GM18861 (cell line): ENCODE measurements at regions not wholly inside any gene's neighbourhood (a gene's known extent, or its start where the extent isn't known, plus 50 kb on each side); places are given as distances from the start of the nearest gene placed in this dataset.
A peak's percentile ranks its signal among the peaks of the same experiment; 100 is the strongest.

ENCODE experiments used
- ATAC-seq: cut with Tn5 transposase; IDR thresholded peaks from one replicate; pipeline ENCODE4 v1.9.1; 2021; ENCODE audit not compliant: unreplicated experiment

DNA sequence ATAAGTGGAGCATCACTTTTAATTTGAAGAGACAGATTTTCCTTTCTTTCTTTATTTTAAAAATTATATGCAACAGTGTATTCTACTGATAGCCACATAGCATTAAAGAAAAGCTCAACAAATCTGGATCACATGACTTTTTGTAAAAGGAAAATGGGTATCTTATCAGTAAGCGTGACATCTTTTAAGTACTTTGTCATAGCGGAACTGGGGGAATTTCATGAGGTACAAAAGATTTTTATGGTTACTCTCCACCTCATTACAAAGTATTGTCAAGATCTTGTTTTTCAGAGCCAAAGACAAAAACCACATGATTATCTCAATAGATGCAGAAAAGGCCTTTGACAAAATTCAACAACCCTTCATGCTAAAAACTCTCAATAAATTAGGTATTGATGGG lies 219.6 kb upstream of the ZPLD1 start:
- ATAC-seq = no peak

- no peak for ATAC-seq
These were observed 211.7 kb upstream of the ZPLD1 start for GRCh38 chr3:102223132-102223531.

GRCh38 chr3:102224171-102224570 lies 210.6 kb upstream of the ZPLD1 start:
- ATAC-seq = no peak

DNA sequence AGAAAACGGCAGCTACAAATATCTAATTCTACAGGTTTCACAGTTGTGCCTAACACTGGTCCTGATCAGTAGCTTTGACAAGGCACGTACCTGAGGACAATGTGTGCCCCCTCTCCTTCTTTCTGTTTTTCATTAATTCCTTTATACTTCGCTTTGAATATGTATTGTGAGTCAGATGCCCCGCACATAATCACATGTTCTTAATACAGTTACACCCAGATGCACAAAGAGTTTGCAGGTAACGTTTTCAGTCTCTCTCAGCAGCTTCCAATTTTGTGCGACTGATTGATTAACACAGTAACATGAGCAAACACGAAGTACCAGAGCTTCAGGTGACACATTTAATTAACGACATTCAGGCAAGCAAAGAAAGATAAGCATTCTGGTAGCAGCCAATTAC lies 209.8 kb upstream of the ZPLD1 start:
- ATAC-seq = no peak

GRCh38 chr3:102225407-102226132 lies 209.2 kb upstream of the ZPLD1 start:
- peak; percentile 43 for ATAC-seq

DNA sequence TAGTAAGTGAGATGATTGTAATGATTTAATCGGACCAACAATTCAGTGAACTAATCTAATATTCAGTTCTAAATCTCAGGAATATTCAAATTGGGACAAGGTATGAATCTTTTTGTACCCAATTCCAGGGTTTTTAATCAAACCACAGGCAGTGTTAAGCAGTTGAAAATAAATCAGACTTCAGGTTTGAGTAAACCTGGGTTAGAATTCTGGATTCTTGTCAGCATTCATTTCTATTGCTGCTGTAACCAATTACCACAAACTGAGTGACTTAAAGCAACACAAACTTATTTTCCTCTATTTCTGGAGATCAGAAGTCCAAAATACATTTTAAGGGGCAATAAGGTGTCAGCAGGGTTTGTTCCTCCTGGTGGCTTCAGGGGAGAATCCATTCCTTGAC lies 208.4 kb upstream of the ZPLD1 start:
- no peak for ATAC-seq

DNA sequence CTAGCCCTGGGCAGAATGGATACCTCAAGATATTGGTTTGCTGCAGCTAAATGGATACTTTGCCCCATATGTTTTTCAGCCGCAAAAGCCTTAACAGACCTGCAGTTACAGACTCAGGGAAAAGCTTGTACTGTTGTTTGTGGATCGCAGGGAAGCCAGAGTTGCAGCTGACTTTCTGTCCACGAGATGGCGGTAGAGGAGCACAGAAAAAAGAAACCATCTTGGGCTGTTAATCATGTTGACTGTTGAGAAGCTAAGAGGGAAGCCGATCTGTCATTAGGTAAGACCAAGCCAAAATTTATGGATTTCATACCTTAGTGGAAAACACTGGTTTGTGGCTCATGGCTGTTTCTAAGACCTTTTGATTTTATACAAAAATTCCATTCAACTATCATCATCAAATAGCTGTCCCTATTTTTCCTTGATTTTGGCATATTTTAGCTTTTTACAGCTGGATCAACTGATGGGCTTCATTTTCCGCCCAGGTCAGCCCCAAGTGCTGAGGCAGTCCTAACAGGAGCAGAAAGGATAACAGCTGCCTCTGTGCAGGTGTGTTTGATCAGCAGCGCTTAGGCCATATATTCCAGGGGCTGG lies 205.7 kb upstream of the ZPLD1 start:
- ATAC-seq = peak; percentile 46

DNA sequence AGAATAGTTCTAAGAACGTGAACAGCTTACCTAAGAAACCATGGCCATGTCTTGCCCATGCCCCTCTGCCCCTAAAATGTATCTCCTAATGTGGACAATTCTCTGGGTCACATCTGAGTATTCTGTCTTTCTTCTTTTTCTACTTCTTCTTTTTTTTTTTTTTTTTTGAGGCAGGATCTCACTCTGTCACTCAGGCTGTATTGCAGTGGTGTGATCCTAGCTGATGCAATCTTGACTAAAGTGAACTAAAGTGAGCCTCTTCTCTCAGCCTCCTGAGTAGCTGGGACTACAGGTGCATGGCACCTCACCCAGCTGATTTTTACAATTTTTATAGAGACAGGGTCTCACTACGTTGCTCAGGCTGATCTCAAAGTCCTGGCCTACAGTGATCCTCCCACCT lies 204.8 kb upstream of the ZPLD1 start:
- ATAC-seq = no peak

DNA sequence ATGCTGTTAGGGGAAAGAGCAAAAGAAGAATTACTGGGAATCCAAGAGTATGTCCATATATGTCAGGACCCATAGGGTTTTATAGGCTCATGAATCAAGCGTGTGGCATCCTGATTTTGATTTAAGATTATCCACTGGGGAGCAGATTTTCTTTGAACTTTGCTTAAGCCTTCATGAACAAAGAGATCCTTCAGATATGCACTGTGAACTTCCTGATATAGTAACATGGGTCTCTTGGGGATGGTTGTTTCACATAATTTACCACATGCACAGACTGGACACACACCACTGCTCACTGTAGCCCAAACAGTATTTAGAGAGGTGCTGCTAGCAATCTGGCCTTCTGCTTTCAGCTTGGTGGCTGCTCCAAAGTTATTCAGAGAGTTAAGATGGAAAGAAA lies 200.9 kb upstream of the ZPLD1 start:
- peak; percentile 98 for ATAC-seq

DNA sequence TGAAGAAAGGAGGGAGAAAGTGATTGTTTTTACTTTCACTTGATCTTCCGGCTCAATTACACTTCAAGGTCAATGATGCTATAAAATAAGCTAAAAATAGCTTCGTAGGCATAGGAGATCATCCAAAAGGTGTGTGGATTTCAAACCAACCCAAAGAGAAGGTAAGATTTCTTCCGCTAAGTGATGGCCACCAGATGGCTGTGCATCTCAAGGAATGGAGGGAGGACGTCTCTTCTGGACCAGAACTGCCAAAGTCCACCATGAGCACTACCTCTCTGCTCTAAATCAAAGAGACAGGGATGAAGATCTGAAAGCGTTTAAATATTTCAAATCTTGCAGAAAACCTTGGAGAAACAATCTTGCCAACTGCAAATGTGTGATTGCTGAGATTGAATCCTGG lies 199.1 kb upstream of the ZPLD1 start:
- no peak for ATAC-seq

GRCh38 chr3:102237181-102237580 lies 197.6 kb upstream of the ZPLD1 start:
- no peak for ATAC-seq

DNA sequence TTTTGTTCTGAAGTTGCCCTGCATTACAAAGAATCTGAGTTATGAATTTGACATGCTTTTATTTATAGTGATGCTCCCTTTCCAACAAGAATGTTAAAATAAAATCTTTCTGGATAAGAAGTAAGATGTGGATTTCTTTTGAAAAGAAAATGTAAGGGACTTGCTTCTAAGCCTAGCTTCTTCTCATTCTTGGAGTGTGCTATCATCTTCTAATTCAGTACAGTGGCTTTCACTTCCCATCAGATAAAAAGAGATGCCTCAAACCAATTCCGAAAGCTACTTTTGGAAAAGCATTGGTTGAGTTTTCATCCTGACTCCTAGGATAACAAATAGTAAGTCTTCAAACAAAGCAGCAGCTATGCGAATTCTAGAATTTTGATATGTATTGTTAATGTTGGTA lies 197.0 kb upstream of the ZPLD1 start:
- ATAC-seq = no peak

GRCh38 chr3:102238362-102238761 lies 196.5 kb upstream of the ZPLD1 start:
- ATAC-seq = no peak

GRCh38 chr3:102240720-102241119 lies 194.1 kb upstream of the ZPLD1 start:
- ATAC-seq = no peak

GRCh38 chr3:102248981-102249705 lies 185.7 kb upstream of the ZPLD1 start:
- ATAC-seq = no peak

- no peak for ATAC-seq
These were observed 179.1 kb upstream of the ZPLD1 start for GRCh38 chr3:102255736-102256135.

- peak; percentile 88 for ATAC-seq
These were observed 176.1 kb upstream of the ZPLD1 start for GRCh38 chr3:102258666-102259227.

GRCh38 chr3:102259663-102260062 lies 175.2 kb upstream of the ZPLD1 start:
- no peak for ATAC-seq

GRCh38 chr3:102265720-102266119 lies 169.1 kb upstream of the ZPLD1 start:
- ATAC-seq = no peak

DNA sequence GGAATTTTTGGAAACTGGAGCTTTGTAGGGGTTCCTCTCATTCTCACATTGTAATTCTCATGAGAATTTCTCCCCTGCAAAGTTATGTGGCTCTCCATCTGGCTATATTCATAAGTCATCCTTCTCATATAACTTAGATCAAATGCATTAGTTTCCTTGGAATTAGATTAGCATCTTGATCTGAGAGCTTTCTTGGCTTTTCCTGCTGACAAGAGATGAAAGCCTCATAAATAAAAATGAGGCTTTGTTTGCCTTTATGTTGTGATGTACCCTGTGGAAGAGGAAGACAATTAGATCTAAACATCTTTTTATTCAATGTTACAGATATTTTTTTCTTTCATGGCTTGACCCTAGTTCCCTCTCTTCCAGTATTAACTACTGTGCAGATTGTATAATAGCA lies 165.4 kb upstream of the ZPLD1 start:
- ATAC-seq = no peak

DNA sequence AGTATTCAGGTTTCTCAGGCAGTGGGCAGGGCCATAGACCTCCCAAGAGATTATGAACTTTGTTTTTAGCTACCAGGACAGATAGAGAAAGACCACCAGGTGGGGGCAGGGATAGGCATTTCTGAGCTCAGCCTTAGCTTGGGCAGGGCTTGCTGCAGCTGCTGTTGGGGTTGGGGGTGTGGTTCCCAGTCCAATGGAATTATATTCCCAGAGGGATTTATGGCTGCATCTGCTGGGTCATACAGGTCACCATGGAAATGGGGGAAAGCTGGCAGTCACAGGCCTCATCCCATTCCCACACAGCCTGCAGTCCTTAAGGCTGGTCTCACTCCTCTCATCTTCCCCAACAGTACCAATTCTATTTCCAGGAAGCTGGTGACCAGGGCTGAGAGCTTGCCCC lies 144.6 kb upstream of the ZPLD1 start:
- no peak for ATAC-seq

DNA sequence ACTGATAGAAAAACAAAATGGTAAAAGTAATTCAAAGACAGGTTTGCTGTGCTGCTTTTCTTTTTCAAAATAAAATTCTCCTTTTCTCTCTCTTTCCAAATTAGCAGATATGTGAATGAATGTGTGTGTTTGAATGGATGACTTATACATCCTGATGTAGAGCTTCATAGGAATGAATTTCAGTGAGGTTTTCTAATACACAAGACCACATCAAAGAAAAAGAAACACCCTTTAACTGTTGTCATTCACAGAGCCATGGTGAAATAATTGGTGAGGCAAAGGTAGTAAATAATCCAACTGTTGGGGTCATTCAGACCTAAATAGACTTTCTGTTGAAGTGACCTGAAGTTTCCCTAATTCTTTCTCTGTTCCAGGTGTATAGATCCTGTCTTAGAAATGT lies 139.1 kb upstream of the ZPLD1 start:
- ATAC-seq = no peak
